PC-3 (cell line): ENCODE measurements at regions not wholly inside any gene's neighbourhood (a gene's known extent, or its start where the extent isn't known, plus 50 kb on each side); places are given as distances from the start of the nearest gene placed in this dataset.

ENCODE experiments used
- CTCF ChIP-seq: fragments of 300-600 bp; sonication (generic); conservative IDR thresholded peaks from 2 replicates; pipeline ENCODE4 v1.5.1; 2017; ENCODE audit warnings: antibody characterized with exemption, low read depth, mild to moderate bottlenecking, low read length
- EZH2 ChIP-seq: fragments of 300-600 bp; sonication (generic); IDR thresholded peaks from one replicate; pipeline ENCODE4 v1.6.1; 2017; ENCODE audit warnings: antibody characterized with exemption, mild to moderate bottlenecking, low read length; ENCODE audit not compliant: unreplicated experiment

GRCh38 chr11:88420165-88420791, 82.7 kb upstream of the CTSC start:
- TF ChIP-seq EZH2 (no peak), CTCF (no peak)
